ENCODE measurements at regions not wholly inside any gene's neighbourhood (a gene's known extent, or its start where the extent isn't known, plus 50 kb on each side); places are given as distances from the start of the nearest gene placed in this dataset.

DNA sequence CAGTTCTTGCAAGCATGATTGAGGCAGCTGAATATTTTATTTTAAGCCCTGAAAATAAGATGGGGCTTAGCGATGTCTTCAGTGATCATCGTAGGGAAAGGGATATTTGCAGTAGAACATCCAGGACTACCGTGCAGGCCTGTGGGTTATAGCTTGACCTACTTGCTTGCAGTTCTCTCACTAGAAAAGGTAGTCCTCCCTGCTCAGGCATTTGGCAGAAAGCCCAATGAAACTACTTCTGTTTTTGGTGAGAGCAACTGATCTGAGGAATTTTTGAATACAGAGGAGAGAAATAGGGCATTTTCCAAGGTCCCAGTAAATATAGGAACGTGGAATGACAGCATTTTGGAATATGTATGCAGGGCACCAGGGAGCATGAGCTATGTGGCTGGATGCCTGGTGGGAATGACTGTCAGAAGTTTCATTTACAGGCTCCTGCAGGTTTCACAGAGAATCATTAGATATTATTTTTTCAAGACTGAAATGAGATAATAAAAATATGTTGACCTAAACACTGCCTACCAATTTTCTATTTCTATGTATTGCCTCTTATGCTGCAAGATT, 417.9 kb upstream of the ACTBL2 start:
- DNase-seq, result no peak
- Histone ChIP-seq H3K4me1 (no peaks in the 10 kb centered on the region), H3K27ac (no peak overlapping the region), H3K27me3 (replicated peaks in 1 of 7) (no peaks in the 10 kb centered on the region), H3K36me3 (no peaks in the 10 kb centered on the region), H3K4me3 (no peak overlapping the region), H3K9me3 (no peaks in the 10 kb centered on the region)
- TF ChIP-seq CTCF (IDR thresholded peaks at IDR 0.05 in 8 of 11, conservative IDR thresholded peaks at IDR 0.05 in 3 of 11) (no peak), POLR2A (IDR thresholded peaks at IDR 0.05) (no peak), POLR2AphosphoS5 (IDR thresholded peaks at IDR 0.05) (no peak)
- WGBS, 5 donors, result 40 to 53% (median 41%) methylated on average over 4 of the region's 4 CpGs
- intact Hi-C loops (cut with DNase I; ENCODE audit: low total_unique reads), result no loop called here

DNA sequence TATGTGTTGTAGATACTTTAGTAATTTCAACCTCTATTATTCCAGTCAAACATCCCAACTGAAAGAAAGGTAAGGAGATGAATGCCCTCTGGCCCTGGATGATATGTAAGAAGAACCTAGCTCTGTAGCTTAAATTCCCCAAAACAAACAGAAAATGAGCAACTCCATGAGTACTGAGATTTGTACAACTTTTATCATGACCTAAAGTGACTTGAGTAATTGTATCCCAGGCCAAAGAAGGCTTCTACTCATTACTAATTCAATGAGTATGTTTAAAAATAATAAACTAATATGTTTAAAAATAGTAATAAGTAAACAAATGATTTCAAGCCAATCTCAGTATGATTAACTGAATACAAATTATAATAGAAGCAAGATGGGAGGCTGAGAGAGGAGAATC, 414.0 kb upstream of the ACTBL2 start:
- Histone ChIP-seq H3K9me3 (no peaks in the 10 kb centered on the region), H3K27ac (no peak overlapping the region), H3K4me3 (no peak overlapping the region), H3K36me3 (no peaks in the 10 kb centered on the region), H3K4me1 (no peaks in the 10 kb centered on the region), H3K27me3 (replicated peaks in 1 of 7) (no peaks in the 10 kb centered on the region)
- TF ChIP-seq POLR2A (IDR thresholded peaks at IDR 0.05), result no peak
- no peak for TF ChIP-seq POLR2AphosphoS5 (IDR thresholded peaks at IDR 0.05)
- TF ChIP-seq CTCF (IDR thresholded peaks at IDR 0.05 in 8 of 11, conservative IDR thresholded peaks at IDR 0.05 in 3 of 11), result no peak
- no peak for DNase-seq
- intact Hi-C loops (cut with DNase I; ENCODE audit: low total_unique reads), result no loop called here

DNA sequence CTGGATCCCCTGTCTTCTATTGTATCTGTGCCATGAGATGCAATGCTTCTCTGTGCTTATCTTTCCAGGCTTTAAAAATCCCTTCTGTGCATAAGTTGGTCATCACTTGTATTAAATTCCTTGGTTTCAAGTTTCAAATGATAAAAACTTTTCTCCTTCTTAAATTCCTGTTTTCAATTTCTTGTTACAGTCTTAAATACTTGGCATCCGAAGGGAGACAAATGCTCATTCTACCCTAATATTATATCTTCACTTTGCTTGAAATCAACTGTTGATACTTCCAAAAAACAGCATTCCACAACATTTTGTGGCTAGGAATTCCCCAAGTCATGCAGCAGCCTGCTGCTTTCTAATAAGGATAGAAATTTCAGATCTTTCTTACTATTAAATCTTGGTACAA, 413.2 kb upstream of the ACTBL2 start:
- H3K4me3 ChIP-seq, result no peak overlapping the region
- no peak overlapping the region for H3K27ac ChIP-seq
- WGBS, 5 donors, result 65 to 82% (median 79%) methylated on average over 1 of the region's 1 CpG
- H3K4me1 ChIP-seq, result no peaks in the 10 kb centered on the region
- intact Hi-C loops (cut with DNase I; ENCODE audit: low total_unique reads), result no loop called here
- no peak for TF ChIP-seq POLR2A (IDR thresholded peaks at IDR 0.05)
- no peak for DNase-seq
- no peaks in the 10 kb centered on the region for H3K36me3 ChIP-seq
- no peaks in the 10 kb centered on the region for H3K27me3 ChIP-seq (replicated peaks in 1 of 7)
- H3K9me3 ChIP-seq, result no peaks in the 10 kb centered on the region

- Histone ChIP-seq H3K4me3 (no peak overlapping the region), H3K36me3 (no peaks in the 10 kb centered on the region), H3K4me1 (peaks cover 0 to 4% (median 0%) of the 10 kb centered on the region in 6 donors), H3K27me3 (replicated peaks in 1 of 7) (no peaks in the 10 kb centered on the region), H3K9me3 (no peaks in the 10 kb centered on the region), H3K27ac (no peak overlapping the region)
- no peak for DNase-seq
- no peak for TF ChIP-seq CTCF (IDR thresholded peaks at IDR 0.05 in 8 of 11, conservative IDR thresholded peaks at IDR 0.05 in 3 of 11)
- TF ChIP-seq POLR2A (IDR thresholded peaks at IDR 0.05), result no peak
- no peak for TF ChIP-seq POLR2AphosphoS5 (IDR thresholded peaks at IDR 0.05)
- intact Hi-C loops (cut with DNase I; ENCODE audit: low total_unique reads), result no loop called here
- WGBS, 5 donors, result 84 to 89% (median 86%) methylated on average over 1 of the region's 1 CpG
These were observed 411.3 kb upstream of the ACTBL2 start for GRCh38 chr5:57893926-57894325.

- peak in 1 of 3 donors; percentile 76 for TF ChIP-seq POLR2AphosphoS5 (IDR thresholded peaks at IDR 0.05)
- no peak for TF ChIP-seq POLR2A (IDR thresholded peaks at IDR 0.05)
- 61 to 78% (median 75%) methylated on average over 1 of the region's 1 CpG for WGBS, 5 donors
- Histone ChIP-seq H3K27me3 (replicated peaks in 1 of 7) (no peaks in the 10 kb centered on the region), H3K27ac (peak overlapping the region in 6 of 8 donors; percentile 30 to 59 (median 54)), H3K4me3 (no peak overlapping the region), H3K36me3 (no peaks in the 10 kb centered on the region), H3K9me3 (no peaks in the 10 kb centered on the region), H3K4me1 (peaks cover 0 to 8% (median 0%) of the 10 kb centered on the region in 6 donors)
- no peak for DNase-seq
- intact Hi-C loops (cut with DNase I; ENCODE audit: low total_unique reads), result no loop called here
These were observed 408.8 kb upstream of the ACTBL2 start for GRCh38 chr5:57891443-57891842.

Data from spleen (tissue), 11 donors.